H9 (cell line): ENCODE measurements at regions not wholly inside any gene's neighbourhood (a gene's known extent, or its start where the extent isn't known, plus 50 kb on each side); places are given as distances from the start of the nearest gene placed in this dataset.

ENCODE experiments used
- DNase-seq: peaks from one replicate; pipeline ENCODE4 v3.0.0-alpha.2; 2017
- H2AFZ ChIP-seq: one replicate; pipeline ENCODE4 v1.6.1; 2013; ENCODE audit warnings: mild to moderate bottlenecking, low read length, control low read depth, moderate library complexity
- H2AK5ac ChIP-seq: 2 replicates; pipeline ENCODE4 v1.6.1; 2013; ENCODE audit warnings: low read length, control low read depth, mixed read lengths; ENCODE audit not compliant: insufficient read length
- H2BK120ac ChIP-seq: one replicate; pipeline ENCODE4 v1.6.1; 2013; ENCODE audit warnings: low read depth, mild to moderate bottlenecking, low read length, control low read depth, inconsistent platforms; ENCODE audit not compliant: poor library complexity, severe bottlenecking
- H2BK12ac ChIP-seq: 2 replicates; pipeline ENCODE4 v1.6.1; 2013; ENCODE audit warnings: low read length, control low read depth, mixed read lengths, low read depth; ENCODE audit not compliant: insufficient read length
- H2BK15ac ChIP-seq: 2 replicates; pipeline ENCODE4 v1.6.1; 2013; ENCODE audit warnings: low read depth, low read length, control low read depth
- H2BK20ac ChIP-seq: one replicate; pipeline ENCODE4 v1.6.1; 2013; ENCODE audit warnings: low read depth, mild to moderate bottlenecking, low read length, control low read depth, inconsistent platforms; ENCODE audit not compliant: poor library complexity, severe bottlenecking
- H2BK5ac ChIP-seq: 2 replicates; pipeline ENCODE4 v1.6.1; 2013; ENCODE audit warnings: low read length, control low read depth, mixed read lengths; ENCODE audit not compliant: insufficient read length
- H3K14ac ChIP-seq: 2 replicates; pipeline ENCODE4 v1.6.1; 2013; ENCODE audit warnings: low read length, control low read depth; ENCODE audit not compliant: insufficient read depth
- H3K18ac ChIP-seq: 2 replicates; pipeline ENCODE4 v1.6.1; 2013; ENCODE audit warnings: low read depth, mild to moderate bottlenecking, mixed read lengths, low read length, control low read depth; ENCODE audit not compliant: insufficient read length
- H3K23ac ChIP-seq: 2 replicates; pipeline ENCODE4 v1.6.1; 2013; ENCODE audit warnings: low read length, control low read depth, mixed read lengths, low read depth; ENCODE audit not compliant: insufficient read length
- H3K23me2 ChIP-seq: 2 replicates; pipeline ENCODE4 v1.6.1; 2013; ENCODE audit warnings: low read depth, mild to moderate bottlenecking, mixed read lengths, low read length, control low read depth; ENCODE audit not compliant: insufficient read length, poor library complexity, severe bottlenecking
- H3K27ac ChIP-seq: 2 replicates; pipeline ENCODE4 v1.5.1; 2013; ENCODE audit warnings: low read length, control low read depth, mixed read lengths, low read depth; ENCODE audit not compliant: insufficient read length
- H3K27me3 ChIP-seq: 2 replicates; pipeline ENCODE4 v1.6.1; 2013; ENCODE audit warnings: low read length, control low read depth, inconsistent platforms; ENCODE audit not compliant: insufficient read depth
- H3K4ac ChIP-seq: 2 replicates; pipeline ENCODE4 v1.6.1; 2013; ENCODE audit warnings: low read depth, mild to moderate bottlenecking, control low read depth, inconsistent platforms, low read length, moderate library complexity
- H3K4me1 ChIP-seq: 2 replicates; pipeline ENCODE4 v1.6.1; 2013; ENCODE audit warnings: low read length, control low read depth, inconsistent platforms; ENCODE audit not compliant: insufficient read depth
- H3K4me2 ChIP-seq: 2 replicates; pipeline ENCODE4 v1.6.1; 2013; ENCODE audit warnings: low read length, control low read depth, mixed read lengths; ENCODE audit not compliant: insufficient read length, insufficient read depth
- H3K56ac ChIP-seq: 2 replicates; pipeline ENCODE4 v1.6.1; 2013; ENCODE audit warnings: low read depth, mild to moderate bottlenecking, mixed read lengths, low read length, control low read depth; ENCODE audit not compliant: insufficient read length
- H3K79me1 ChIP-seq: 2 replicates; pipeline ENCODE4 v1.6.1; 2013; ENCODE audit warnings: low read depth, mild to moderate bottlenecking, moderate library complexity, low read length, control low read depth, inconsistent platforms; ENCODE audit not compliant: insufficient read depth, poor library complexity, severe bottlenecking
- H3K79me2 ChIP-seq: 2 replicates; pipeline ENCODE4 v1.6.1; 2013; ENCODE audit warnings: low read length, control low read depth, inconsistent platforms; ENCODE audit not compliant: insufficient read depth
- H3K9ac ChIP-seq: 2 replicates; pipeline ENCODE4 v1.6.1; 2013; ENCODE audit warnings: low read length, control low read depth, mixed read lengths; ENCODE audit not compliant: insufficient read length; ENCODE audit errors: extremely low read depth
- H3K9me3 ChIP-seq: one replicate; pipeline ENCODE4 v1.6.1; 2013; ENCODE audit warnings: low read depth, low read length, inconsistent platforms; ENCODE audit not compliant: control insufficient read depth
- H3T11ph ChIP-seq: one replicate; pipeline ENCODE4 v1.6.1; 2013; ENCODE audit warnings: mild to moderate bottlenecking, low read length, control low read depth, inconsistent platforms
- H4K20me1 ChIP-seq: one replicate; pipeline ENCODE4 v1.6.1; 2013; ENCODE audit not compliant: control insufficient read depth, insufficient read length, insufficient read depth
- H4K5ac ChIP-seq: 2 replicates; pipeline ENCODE4 v1.6.1; 2013; ENCODE audit warnings: low read depth, mild to moderate bottlenecking, mixed read lengths, low read length, control low read depth; ENCODE audit not compliant: insufficient read length
- H4K8ac ChIP-seq: replicated peaks from 2 replicates; pipeline ENCODE4 v1.6.1; 2013; ENCODE audit warnings: low read length, control low read depth, mixed read lengths, low read depth; ENCODE audit not compliant: insufficient read length
- H4K91ac ChIP-seq: 2 replicates; pipeline ENCODE4 v1.6.1; 2013; ENCODE audit warnings: low read depth, mild to moderate bottlenecking, moderate library complexity, mixed read lengths, low read length, control low read depth; ENCODE audit not compliant: insufficient read length
- H3K27ac Mint-ChIP-seq, 3 experiments: 2 replicates in 2 of 3; 3 replicates in 1 of 3; pipeline ENCODE4 v1.8.0; 2020 to 2021; ENCODE audit warnings: mixed read lengths in 3 of 3, mild to moderate bottlenecking in 1 of 3, moderate library complexity in 1 of 3
- H3K27me3 Mint-ChIP-seq: 2 replicates; pipeline ENCODE4 v1.8.0; 2021; ENCODE audit warnings: low read depth, mild to moderate bottlenecking, moderate library complexity, mixed read lengths
- H3K36me3 Mint-ChIP-seq, 3 experiments: 2 replicates in 2 of 3; 3 replicates in 1 of 3; pipeline ENCODE4 v1.8.0; 2020 to 2021; ENCODE audit warnings: low read depth in 3 of 3, mixed read lengths in 3 of 3; ENCODE audit not compliant: insufficient read depth in 1 of 3
- H3K4me1 Mint-ChIP-seq, 2 experiments: 2 replicates each; pipeline ENCODE4 v1.8.0; 2020; ENCODE audit warnings: mixed read lengths in 2 of 2
- H3K4me3 Mint-ChIP-seq, 2 experiments: 2 replicates in 1 of 2; 3 replicates in 1 of 2; pipeline ENCODE4 v1.8.0; 2020 to 2021; ENCODE audit warnings: mild to moderate bottlenecking in 2 of 2, mixed read lengths in 2 of 2, moderate library complexity in 1 of 2
- H3K9me3 Mint-ChIP-seq, 2 experiments: 2 replicates in 1 of 2; 3 replicates in 1 of 2; pipeline ENCODE4 v1.8.0; 2020; ENCODE audit warnings: mild to moderate bottlenecking in 2 of 2, mixed read lengths in 2 of 2, moderate library complexity in 1 of 2
- WGBS: extraction: QIAGEN DNeasy Blood & Tissue Kit; methylation state at CpG from one replicate; pipeline ENCODE4 v1.1.7; 2013; ENCODE audit warnings: missing lambda C conversion rate, low lambda C conversion rate, mixed read lengths; ENCODE audit not compliant: insufficient read length; ENCODE audit errors: extremely low coverage; 5-methylcytosine and 5-hydroxymethylcytosine counted together
- TF ChIP-seq, protein P1 (sequence below): fragments of 200-600 bp; sonication (generic); conservative IDR thresholded peaks from 3 replicates; pipeline ENCODE4 v1.8.0; 2021; ENCODE audit warnings: antibody characterized with exemption, mild to moderate bottlenecking

DNA sequence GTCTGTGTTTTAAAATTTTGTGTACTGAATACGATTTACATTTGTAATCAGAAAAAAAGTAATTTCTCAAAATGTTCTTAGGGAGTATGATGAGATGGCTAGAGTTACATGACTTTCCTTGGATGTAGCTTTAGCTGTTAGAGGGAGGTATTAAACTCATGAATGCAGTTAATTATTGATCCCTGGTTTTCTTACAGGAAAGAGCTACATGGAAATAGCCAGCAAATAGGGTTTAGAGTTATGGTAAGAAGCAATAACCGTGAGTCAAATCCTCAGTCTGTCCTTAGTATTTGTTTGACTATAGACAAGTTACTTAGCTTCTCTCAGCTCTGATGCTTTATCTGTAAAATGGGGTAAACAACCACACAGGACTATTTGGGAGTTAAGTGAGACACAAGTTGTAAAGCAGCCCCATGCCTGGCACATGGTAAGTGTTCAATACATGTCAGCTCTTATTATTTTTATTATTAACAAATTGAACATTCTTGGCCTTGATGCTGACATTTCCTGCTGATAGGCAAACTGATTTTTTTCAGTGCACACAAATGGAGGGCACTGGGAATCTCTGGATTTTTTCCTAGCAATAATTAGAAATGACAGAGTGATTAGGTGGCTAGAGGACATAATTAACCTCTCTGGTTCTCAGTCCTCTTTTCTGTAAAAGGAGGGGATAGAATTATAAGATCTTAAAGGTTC, 204.5 kb upstream of the PHYHIPL start:
- peaks cover 0 to 3% of the 10 kb centered on the region in 2 experiments; a peak in 2 of 5 replicates for H3K9me3 Mint-ChIP-seq
- TF ChIP-seq, protein P1, sequence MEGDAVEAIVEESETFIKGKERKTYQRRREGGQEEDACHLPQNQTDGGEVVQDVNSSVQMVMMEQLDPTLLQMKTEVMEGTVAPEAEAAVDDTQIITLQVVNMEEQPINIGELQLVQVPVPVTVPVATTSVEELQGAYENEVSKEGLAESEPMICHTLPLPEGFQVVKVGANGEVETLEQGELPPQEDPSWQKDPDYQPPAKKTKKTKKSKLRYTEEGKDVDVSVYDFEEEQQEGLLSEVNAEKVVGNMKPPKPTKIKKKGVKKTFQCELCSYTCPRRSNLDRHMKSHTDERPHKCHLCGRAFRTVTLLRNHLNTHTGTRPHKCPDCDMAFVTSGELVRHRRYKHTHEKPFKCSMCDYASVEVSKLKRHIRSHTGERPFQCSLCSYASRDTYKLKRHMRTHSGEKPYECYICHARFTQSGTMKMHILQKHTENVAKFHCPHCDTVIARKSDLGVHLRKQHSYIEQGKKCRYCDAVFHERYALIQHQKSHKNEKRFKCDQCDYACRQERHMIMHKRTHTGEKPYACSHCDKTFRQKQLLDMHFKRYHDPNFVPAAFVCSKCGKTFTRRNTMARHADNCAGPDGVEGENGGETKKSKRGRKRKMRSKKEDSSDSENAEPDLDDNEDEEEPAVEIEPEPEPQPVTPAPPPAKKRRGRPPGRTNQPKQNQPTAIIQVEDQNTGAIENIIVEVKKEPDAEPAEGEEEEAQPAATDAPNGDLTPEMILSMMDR = no peak

More for the DNA sequence above, 204.5 kb upstream of the PHYHIPL start:
- H2AFZ ChIP-seq = no peak overlapping the region
- H3K27ac ChIP-seq = no peak overlapping the region
- no peak for DNase-seq
- H3K4me2 ChIP-seq = no peak overlapping the region
- no peak overlapping the region for H3K23ac ChIP-seq
- no peak overlapping the region for H4K5ac ChIP-seq
- H4K91ac ChIP-seq = no peak overlapping the region
- H2BK20ac ChIP-seq = no peak overlapping the region
- no peak overlapping the region for H2BK120ac ChIP-seq
- H4K20me1 ChIP-seq = no peaks in the 10 kb centered on the region
- no peak overlapping the region for H2AK5ac ChIP-seq
- no peaks in the 10 kb centered on the region for H3K27me3 ChIP-seq
- H3K18ac ChIP-seq = no peak overlapping the region
- no peaks in the 10 kb centered on the region for H3K79me1 ChIP-seq
- H2BK12ac ChIP-seq = no peak overlapping the region
- WGBS = no CpG with 5 or more reads among the region's 2 CpGs
- Mint-ChIP-seq H3K27me3 (peaks cover 50% of the 10 kb centered on the region), H3K4me1 (peaks cover 34 to 36% of the 10 kb centered on the region in 2 experiments), H3K27ac (no peak overlapping the region), H3K36me3 (peaks cover 0 to 2% (median 0%) of the 10 kb centered on the region in 3 experiments; a peak in 1 of 7 replicates), H3K4me3 (no peak overlapping the region)
- H3K9me3 ChIP-seq = no peaks in the 10 kb centered on the region
- no peak overlapping the region for H3K56ac ChIP-seq
- H3K79me2 ChIP-seq = no peaks in the 10 kb centered on the region
- H2BK5ac ChIP-seq = no peak overlapping the region
- no peak overlapping the region for H3T11ph ChIP-seq
- H3K4me1 ChIP-seq = peaks cover 5% of the 10 kb centered on the region; the same call in 1 of the 2 replicates
- H3K23me2 ChIP-seq = peaks cover 5% of the 10 kb centered on the region
- no peak overlapping the region for H3K14ac ChIP-seq
- H4K8ac ChIP-seq = no peak overlapping the region
- no peak overlapping the region for H2BK15ac ChIP-seq
- H3K9ac ChIP-seq = no peak overlapping the region
- no peak overlapping the region for H3K4ac ChIP-seq
